IMR-90 (cell line): ENCODE measurements at regions not wholly inside any gene's neighbourhood (a gene's known extent, or its start where the extent isn't known, plus 50 kb on each side); places are given as distances from the start of the nearest gene placed in this dataset.
"Not testable (repeated sequence)": the region's sequence is repeated elsewhere in the genome, so short reads cannot be mapped to it uniquely, and the experiment has no call there.

ENCODE experiments used
- ATAC-seq: fragments of 200-7000 bp; cut with Tn5 transposase; 2 replicates; pipeline ENCODE4 v1.9.1; 2020; ENCODE audit warnings: low read depth, mild to moderate bottlenecking, moderate library complexity
- BruUV-seq: library from RNA; stranded (reverse); fragments of 400-500 nt; replicated peaks from 2 replicates; lab custom pipeline; 2021; lab: Mats Ljungman, UMichigan
- CTCF ChIA-PET: fragments of 300-600 bp; formaldehyde crosslinking; extraction: SDS; loops from one replicate; lab custom pipeline; 2021; ENCODE audit warnings: antibody characterized with exemption; lab: Yijun Ruan, JAX
- POLR2A ChIA-PET: fragments of 300-600 bp; sonication (Branson Sonifier 250); formaldehyde crosslinking; loops from one replicate; lab custom pipeline; 2022; ENCODE audit warnings: antibody characterized with exemption; ENCODE audit not compliant: unreplicated experiment; lab: Charles Lee
- DNase-seq: peaks from one replicate; pipeline ENCODE4 v3.0.0; 2013
- H2AFZ ChIP-seq: replicated peaks from 2 replicates; pipeline ENCODE3; 2013; ENCODE audit warnings: low read length, mild to moderate bottlenecking; ENCODE audit not compliant: poor library complexity
- H2AK5ac ChIP-seq: 2 replicates; pipeline ENCODE4 v1.6.1; 2013; ENCODE audit warnings: low read depth, low read length, inconsistent platforms
- H2AK9ac ChIP-seq: replicated peaks from 2 replicates; pipeline ENCODE3; 2013; ENCODE audit warnings: mild to moderate bottlenecking, low read depth, low read length, moderate library complexity; ENCODE audit not compliant: poor library complexity
- H2BK120ac ChIP-seq: 2 replicates; pipeline ENCODE4 v1.6.1; 2013; ENCODE audit warnings: low read depth, low read length, inconsistent platforms
- H2BK15ac ChIP-seq: 3 replicates; pipeline ENCODE4 v1.6.1; 2013; ENCODE audit warnings: low read depth, low read length, inconsistent platforms
- H2BK20ac ChIP-seq: 2 replicates; pipeline ENCODE4 v1.6.1; 2013; ENCODE audit warnings: low read depth, mild to moderate bottlenecking, inconsistent platforms, low read length, moderate library complexity
- H2BK5ac ChIP-seq: 2 replicates; pipeline ENCODE4 v1.6.1; 2013; ENCODE audit warnings: mild to moderate bottlenecking, low read depth, low read length, inconsistent platforms; ENCODE audit not compliant: poor library complexity, severe bottlenecking
- H3K14ac ChIP-seq: replicated peaks from 2 replicates; pipeline ENCODE4 v1.6.1; 2013; ENCODE audit warnings: low read depth, low read length, inconsistent platforms
- H3K18ac ChIP-seq: 2 replicates; pipeline ENCODE4 v1.6.1; 2013; ENCODE audit warnings: low read depth, low read length, control low read depth
- H3K23ac ChIP-seq: 2 replicates; pipeline ENCODE4 v1.6.1; 2013; ENCODE audit warnings: low read depth, low read length, inconsistent platforms
- H3K27ac ChIP-seq: 2 replicates; pipeline ENCODE4 v1.5.1; 2013; ENCODE audit warnings: mild to moderate bottlenecking, control low read depth, low read length; ENCODE audit not compliant: insufficient read depth
- H3K27me3 ChIP-seq: 2 replicates; pipeline ENCODE4 v1.6.1; 2013; ENCODE audit warnings: low read length; ENCODE audit not compliant: control insufficient read depth, insufficient read depth
- H3K36me3 ChIP-seq: 2 replicates; pipeline ENCODE4 v1.6.1; 2013; ENCODE audit warnings: low read length, mixed read lengths; ENCODE audit not compliant: control insufficient read depth, insufficient read depth
- H3K4ac ChIP-seq: 2 replicates; pipeline ENCODE4 v1.6.1; 2013; ENCODE audit warnings: low read depth, low read length, inconsistent platforms
- H3K4me1 ChIP-seq: 2 replicates; pipeline ENCODE4 v1.6.1; 2013; ENCODE audit warnings: low read length, mixed read lengths; ENCODE audit not compliant: control insufficient read depth, insufficient read depth
- H3K4me2 ChIP-seq: 2 replicates; pipeline ENCODE4 v1.6.1; 2013; ENCODE audit warnings: low read depth, mild to moderate bottlenecking, control low read depth, low read length, moderate library complexity
- H3K4me3 ChIP-seq: 2 replicates; pipeline ENCODE4 v1.5.1; 2013; ENCODE audit warnings: low read depth, mild to moderate bottlenecking, control low read depth, low read length, moderate library complexity; ENCODE audit not compliant: insufficient read depth
- H3K56ac ChIP-seq: 2 replicates; pipeline ENCODE4 v1.6.1; 2013; ENCODE audit warnings: low read length, inconsistent platforms; ENCODE audit not compliant: insufficient read depth; ENCODE audit errors: extremely low read depth
- H3K79me1 ChIP-seq, 2 experiments: 2 replicates each; pipeline ENCODE4 v1.6.1; 2013; ENCODE audit warnings: low read length in 2 of 2, inconsistent platforms in 1 of 2, low read depth in 1 of 2
- H3K9ac ChIP-seq: 2 replicates; pipeline ENCODE4 v1.6.1; 2013; ENCODE audit warnings: low read depth, low read length, control low read depth
- H3K9me1 ChIP-seq: 2 replicates; pipeline ENCODE4 v1.6.1; 2013; ENCODE audit warnings: low read length, inconsistent platforms; ENCODE audit not compliant: insufficient read depth
- H3K9me3 ChIP-seq: 2 replicates; pipeline ENCODE4 v1.6.1; 2013; ENCODE audit warnings: low read length; ENCODE audit not compliant: control insufficient read depth, insufficient read depth
- H4K20me1 ChIP-seq: 2 replicates; pipeline ENCODE4 v1.6.1; 2013; ENCODE audit warnings: low read length, inconsistent platforms; ENCODE audit not compliant: insufficient read depth
- H4K5ac ChIP-seq: 2 replicates; pipeline ENCODE4 v1.6.1; 2013; ENCODE audit warnings: mild to moderate bottlenecking, low read depth, low read length, control low read depth
- H4K8ac ChIP-seq, 2 experiments: 2 replicates each; pipeline ENCODE4 v1.6.1; 2013; ENCODE audit warnings: low read depth in 2 of 2, low read length in 2 of 2, control low read depth in 1 of 2, inconsistent platforms in 1 of 2
- H4K91ac ChIP-seq: 2 replicates; pipeline ENCODE4 v1.6.1; 2013; ENCODE audit warnings: low read depth, low read length, inconsistent platforms; ENCODE audit not compliant: insufficient read depth
- WGBS, 2 experiments: methylation state at CpG; one replicate each; pipeline versions ENCODE4 v1.1.5 to v1.1.7; 2013; ENCODE audit warnings: missing lambda C conversion rate in 2 of 2; ENCODE audit not compliant: insufficient read length in 1 of 2; ENCODE audit errors: extremely low coverage in 2 of 2; 5-methylcytosine and 5-hydroxymethylcytosine counted together
- dilution Hi-C: fragments of 300-500 bp; cut with HindIII; formaldehyde crosslinking; loops from one replicate; pipeline ENCODE4 v1.14.3; 2018; ENCODE audit warnings: low sequenced_read_pairs; ENCODE audit not compliant: unreplicated experiment
- in situ Hi-C: fragments of 300-500 bp; cut with MboI; formaldehyde crosslinking; loops from 3 replicates; pipeline ENCODE4 v1.14.3; 2019; ENCODE audit warnings: low sequenced_read_pairs, inconsistent platforms, mixed read lengths
- intact Hi-C: fragments of 100-400 bp; cut with micrococcal nuclease; formaldehyde crosslinking; loops from 2 replicates; pipeline ENCODE4 v1.10.0; 2022

DNA sequence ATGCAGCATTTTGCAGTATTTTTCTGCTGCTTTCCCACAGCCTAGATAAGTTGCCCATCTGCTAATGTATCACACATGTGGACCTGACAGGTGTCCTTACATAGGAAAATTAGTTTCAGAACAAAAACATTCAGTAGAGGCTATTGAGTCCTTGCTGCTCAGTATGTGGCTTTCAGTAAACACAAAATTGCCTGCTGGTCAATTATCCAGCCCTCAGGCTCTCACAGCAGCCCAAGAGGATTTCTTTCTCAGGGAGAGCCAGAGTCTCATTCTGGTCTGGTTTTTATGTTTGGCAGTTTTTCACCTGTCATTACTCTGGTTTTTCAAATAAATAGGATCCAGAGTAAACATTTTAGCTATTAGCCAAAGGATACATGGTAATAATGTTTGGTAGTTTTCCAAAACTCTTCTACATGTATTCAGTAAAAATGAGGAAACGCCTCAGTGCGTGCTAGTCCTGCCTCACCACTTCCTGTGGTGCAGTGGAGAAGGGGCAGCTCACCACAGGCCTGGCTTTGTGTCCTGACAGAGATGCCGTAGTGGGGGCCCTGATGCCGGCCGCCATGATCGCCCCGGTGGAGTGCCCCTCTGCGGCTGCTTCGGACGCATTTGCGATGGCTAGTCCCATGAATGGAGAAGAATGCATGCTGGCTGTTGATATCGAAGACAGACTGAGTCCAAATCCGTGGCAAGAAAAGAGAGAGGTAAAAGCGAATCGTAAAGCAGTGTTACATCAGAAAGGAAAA lies 80.5 kb upstream of the FAN1 start:
- peak overlapping the region; percentile 41; the same call in 1 of the 2 replicates for H3K4me3 ChIP-seq
- H3K9me3 ChIP-seq, ATAC-seq, H2AFZ ChIP-seq, dilution Hi-C loops, H4K8ac ChIP-seq, H3K27ac ChIP-seq, H3K4ac ChIP-seq, H3K18ac ChIP-seq, DNase-seq, H2BK5ac ChIP-seq, H3K9me1 ChIP-seq, intact Hi-C loops, H2AK9ac ChIP-seq, POLR2A ChIA-PET, H4K91ac ChIP-seq, H3K56ac ChIP-seq, H4K20me1 ChIP-seq, H2BK20ac ChIP-seq, CTCF ChIA-PET, H2AK5ac ChIP-seq, H3K27me3 ChIP-seq, H2BK15ac ChIP-seq, H3K23ac ChIP-seq, H3K14ac ChIP-seq, H3K4me1 ChIP-seq, H2BK120ac ChIP-seq, H3K36me3 ChIP-seq, H3K4me2 ChIP-seq, H4K5ac ChIP-seq, H3K79me1 ChIP-seq, BruUV-seq, in situ Hi-C loops: not testable (repeated sequence)
- peak overlapping the region; percentile 69; the same call in 1 of the 2 replicates for H3K9ac ChIP-seq
- 85% methylated on average over 12 of the region's 15 CpGs; no CpG with 5 or more reads in 1 of the 2 experiments for WGBS, 2 experiments
